ENCODE measurements at regions not wholly inside any gene's neighbourhood (a gene's known extent, or its start where the extent isn't known, plus 50 kb on each side); places are given as distances from the start of the nearest gene placed in this dataset.
A peak's percentile ranks its signal among the peaks of the same experiment; 100 is the strongest.

DNA sequence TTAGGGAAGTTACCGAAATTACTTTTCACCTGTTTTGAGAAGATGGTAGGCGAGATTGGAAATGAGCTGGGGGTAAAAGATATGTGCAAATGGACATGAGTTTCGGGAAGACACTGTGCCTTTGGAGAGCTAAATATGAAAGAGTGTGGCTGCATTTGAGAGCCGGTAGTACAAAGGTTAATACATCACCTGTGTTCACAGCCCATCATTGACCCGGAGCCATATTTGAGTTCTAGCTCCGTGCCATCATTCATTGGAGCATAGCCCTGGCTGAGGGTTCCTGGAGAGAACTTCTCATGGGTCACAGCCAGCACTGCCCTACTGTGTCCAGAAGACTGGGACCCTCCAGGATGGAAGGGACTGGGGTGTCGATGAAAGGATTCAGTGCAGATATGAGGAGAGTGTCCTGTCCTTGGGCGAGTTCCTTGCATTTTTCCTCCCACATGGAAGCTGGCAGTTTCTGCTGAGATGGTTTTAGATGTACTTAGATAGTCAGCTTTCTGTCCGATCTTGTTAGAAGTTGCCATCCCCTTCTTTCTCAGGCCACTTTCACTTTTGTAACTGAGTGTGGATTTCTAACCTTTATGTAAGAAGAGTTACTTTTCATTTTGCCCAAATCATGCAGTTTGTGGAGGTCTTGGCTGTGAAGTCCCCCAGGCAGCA is 138.8 kb downstream of the JCAD start:
- POLR2A ChIA-PET = no interaction called here
- no peak overlapping the region for H3K4me3 Mint-ChIP-seq
- no peak overlapping the region for H3K27ac Mint-ChIP-seq
- DNase-seq = no peak
- no peaks in the 10 kb centered on the region for H3K4me1 Mint-ChIP-seq
- no peaks in the 10 kb centered on the region for H3K9me3 Mint-ChIP-seq
- H3K27me3 Mint-ChIP-seq = peaks cover 24% of the 10 kb centered on the region
- ATAC-seq (ENCODE audit: low read depth) = no peak
- H3K36me3 Mint-ChIP-seq = no peaks in the 10 kb centered on the region

DNA sequence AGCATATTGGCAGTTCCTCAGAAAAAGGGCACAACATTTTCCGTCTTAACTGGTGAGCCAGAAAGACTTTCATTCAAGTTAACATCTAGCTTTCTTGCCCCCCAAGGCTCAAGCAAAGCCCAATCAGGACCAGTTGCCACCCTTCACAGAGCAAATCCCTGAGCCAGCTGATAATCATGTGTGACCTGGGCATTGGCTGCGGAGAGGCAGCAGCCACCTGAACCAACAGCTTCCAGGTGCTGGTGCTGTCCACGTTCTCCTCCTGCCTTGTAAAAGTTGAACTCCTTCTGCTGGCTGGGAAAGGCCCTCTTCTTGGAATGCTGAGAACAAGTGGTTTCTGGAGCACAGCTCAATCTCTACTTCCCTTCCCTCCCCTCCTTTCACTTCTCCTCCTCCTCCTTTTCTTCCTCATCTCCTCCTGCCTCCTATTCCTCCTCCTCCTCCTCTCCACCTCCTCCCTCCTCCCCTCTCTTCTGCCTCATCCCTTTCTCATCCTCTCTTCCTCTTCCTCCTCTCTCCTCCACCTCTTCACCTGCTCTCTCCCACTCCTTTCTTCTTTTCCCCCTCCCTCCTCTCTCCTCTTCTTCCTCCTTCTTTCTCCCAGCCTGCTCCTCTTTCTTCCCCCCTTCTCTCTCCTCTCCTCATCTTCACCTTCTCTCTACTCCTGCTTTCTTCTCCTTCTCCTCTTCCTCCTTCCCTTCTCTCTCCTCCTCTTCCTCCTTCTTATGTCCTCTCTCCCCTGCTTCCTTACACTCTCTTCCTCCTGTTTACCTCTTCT is 140.6 kb downstream of the JCAD start:
- DNase-seq = no peak
- POLR2A ChIA-PET = no interaction called here
- Mint-ChIP-seq H3K9me3 (no peaks in the 10 kb centered on the region), H3K27me3 (peaks cover 19% of the 10 kb centered on the region), H3K27ac (peak overlapping the region; percentile 7), H3K4me1 (no peaks in the 10 kb centered on the region), H3K4me3 (no peak overlapping the region), H3K36me3 (no peaks in the 10 kb centered on the region)
- ATAC-seq (ENCODE audit: low read depth) = no peak

GRCh38 chr10:29917311-29917710 is 142.1 kb downstream of the JCAD start:
- no peak overlapping the region for H3K4me3 Mint-ChIP-seq
- no peaks in the 10 kb centered on the region for H3K9me3 Mint-ChIP-seq
- DNase-seq (no peak), ATAC-seq (ENCODE audit: low read depth) (no peak)
- no peaks in the 10 kb centered on the region for H3K4me1 Mint-ChIP-seq
- POLR2A ChIA-PET = no interaction called here
- H3K36me3 Mint-ChIP-seq = no peaks in the 10 kb centered on the region
- H3K27ac Mint-ChIP-seq = no peak overlapping the region
- peaks cover 18% of the 10 kb centered on the region for H3K27me3 Mint-ChIP-seq

- Mint-ChIP-seq H3K27ac (no peak overlapping the region), H3K9me3 (no peaks in the 10 kb centered on the region), H3K4me1 (no peaks in the 10 kb centered on the region), H3K27me3 (peaks cover 18% of the 10 kb centered on the region), H3K36me3 (no peaks in the 10 kb centered on the region), H3K4me3 (no peak overlapping the region)
- ATAC-seq (ENCODE audit: low read depth) (no peak), DNase-seq (no peak)
- POLR2A ChIA-PET = no interaction called here
These were observed 142.7 kb downstream of the JCAD start for GRCh38 chr10:29916669-29917068.

- POLR2A ChIA-PET = no interaction called here
- no peaks in the 10 kb centered on the region for H3K36me3 Mint-ChIP-seq
- no peaks in the 10 kb centered on the region for H3K4me1 Mint-ChIP-seq
- DNase-seq (no peak), ATAC-seq (ENCODE audit: low read depth) (no peak)
- no peak overlapping the region for H3K4me3 Mint-ChIP-seq
- H3K27me3 Mint-ChIP-seq = peaks cover 18% of the 10 kb centered on the region
- no peak overlapping the region for H3K27ac Mint-ChIP-seq
- H3K9me3 Mint-ChIP-seq = no peaks in the 10 kb centered on the region
These were observed 144.2 kb downstream of the JCAD start for GRCh38 chr10:29914986-29915785.

- H3K27me3 Mint-ChIP-seq = peaks cover 11% of the 10 kb centered on the region
- ATAC-seq (ENCODE audit: low read depth) (peak; percentile 85), DNase-seq (no peak)
- peak overlapping the region; percentile 39 for H3K4me3 Mint-ChIP-seq
- H3K27ac Mint-ChIP-seq = no peak overlapping the region
- H3K4me1 Mint-ChIP-seq = peaks cover 7% of the 10 kb centered on the region
- H3K36me3 Mint-ChIP-seq = no peaks in the 10 kb centered on the region
- POLR2A ChIA-PET = no interaction called here
- H3K9me3 Mint-ChIP-seq = peaks cover 1% of the 10 kb centered on the region
These were observed 150.4 kb downstream of the JCAD start for GRCh38 chr10:29908962-29909361.

- no peaks in the 10 kb centered on the region for H3K36me3 Mint-ChIP-seq
- H3K27me3 Mint-ChIP-seq = peaks cover 16% of the 10 kb centered on the region
- no peak overlapping the region for H3K4me3 Mint-ChIP-seq
- DNase-seq (no peak), ATAC-seq (ENCODE audit: low read depth) (no peak)
- H3K27ac Mint-ChIP-seq = no peak overlapping the region
- H3K9me3 Mint-ChIP-seq = no peaks in the 10 kb centered on the region
- POLR2A ChIA-PET = no interaction called here
- H3K4me1 Mint-ChIP-seq = no peaks in the 10 kb centered on the region
These were observed 158.5 kb downstream of the JCAD start for GRCh38 chr10:29900865-29901264.

DNA sequence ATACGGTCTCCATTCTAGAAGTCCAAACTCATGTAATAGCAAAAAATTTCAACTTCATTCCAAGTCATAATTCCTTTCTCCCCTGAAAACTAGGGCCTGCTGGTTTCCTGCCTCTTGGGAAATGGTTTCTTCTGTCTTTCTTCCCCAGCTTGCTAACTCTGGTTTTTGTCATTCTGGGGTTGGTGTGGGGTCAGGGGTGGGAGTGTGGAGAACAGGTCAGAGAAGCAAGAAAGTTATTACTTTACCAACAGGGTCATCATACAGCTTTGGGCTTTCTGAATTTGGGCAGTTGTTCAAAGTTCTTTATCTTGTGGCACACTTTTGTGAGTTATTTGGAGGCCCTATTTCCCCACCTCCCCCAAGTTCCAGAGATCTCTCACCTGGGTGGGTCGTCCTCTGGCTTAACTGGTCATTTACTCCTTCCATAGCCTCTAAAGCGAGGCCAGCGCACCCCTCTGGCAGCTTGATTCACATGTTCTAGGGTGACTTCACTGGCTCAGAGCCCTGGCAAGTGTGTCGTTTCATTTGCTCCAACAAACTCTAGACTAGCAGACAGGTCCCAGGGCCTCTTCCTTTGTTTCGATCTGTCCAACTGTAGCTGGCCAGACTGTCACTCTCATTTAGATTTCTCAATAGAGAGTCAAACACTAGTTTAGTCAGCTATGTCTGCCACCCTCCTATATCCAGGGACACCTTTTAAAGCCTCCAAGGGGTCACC is 161.2 kb downstream of the JCAD start:
- Mint-ChIP-seq H3K27ac (no peak overlapping the region), H3K9me3 (no peaks in the 10 kb centered on the region), H3K4me1 (no peaks in the 10 kb centered on the region), H3K27me3 (peaks cover 22% of the 10 kb centered on the region), H3K36me3 (no peaks in the 10 kb centered on the region), H3K4me3 (no peak overlapping the region)
- POLR2A ChIA-PET = no interaction called here
- DNase-seq = no peak
- no peak for ATAC-seq (ENCODE audit: low read depth)

- H3K36me3 Mint-ChIP-seq = no peaks in the 10 kb centered on the region
- ATAC-seq (ENCODE audit: low read depth) = no peak
- POLR2A ChIA-PET = no interaction called here
- H3K4me3 Mint-ChIP-seq = no peak overlapping the region
- no peaks in the 10 kb centered on the region for H3K9me3 Mint-ChIP-seq
- no peak overlapping the region for H3K27ac Mint-ChIP-seq
- no peaks in the 10 kb centered on the region for H3K4me1 Mint-ChIP-seq
- H3K27me3 Mint-ChIP-seq = peaks cover 22% of the 10 kb centered on the region
- no peak for DNase-seq
These were observed 162.0 kb downstream of the JCAD start for GRCh38 chr10:29897430-29897829.

DNA sequence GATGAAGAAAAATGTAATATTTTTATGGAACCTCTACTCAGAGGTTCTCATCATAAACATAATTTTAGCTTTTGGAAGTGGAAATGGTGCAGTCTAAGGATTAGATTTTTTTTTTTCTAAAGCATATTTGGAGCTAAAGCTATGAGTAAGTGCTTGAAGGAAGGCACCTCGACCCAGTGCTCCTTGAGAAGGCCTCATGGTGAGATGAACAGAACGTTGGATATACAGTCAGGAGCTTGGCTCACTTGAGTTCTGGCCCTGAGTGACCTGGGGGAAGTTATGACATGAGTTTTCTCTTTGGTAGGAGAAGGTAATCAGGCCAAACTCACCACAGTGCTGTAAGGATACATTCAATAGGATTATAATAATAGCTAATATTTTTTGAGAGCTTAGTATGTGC is 163.3 kb downstream of the JCAD start:
- Mint-ChIP-seq H3K9me3 (no peaks in the 10 kb centered on the region), H3K4me1 (no peaks in the 10 kb centered on the region), H3K27me3 (peaks cover 17% of the 10 kb centered on the region), H3K36me3 (no peaks in the 10 kb centered on the region), H3K4me3 (no peak overlapping the region), H3K27ac (no peak overlapping the region)
- ATAC-seq (ENCODE audit: low read depth) (no peak), DNase-seq (no peak)
- POLR2A ChIA-PET = no interaction called here

- ATAC-seq (ENCODE audit: low read depth) = no peak
- Mint-ChIP-seq H3K27me3 (peaks cover 13% of the 10 kb centered on the region), H3K36me3 (no peaks in the 10 kb centered on the region), H3K9me3 (no peaks in the 10 kb centered on the region), H3K27ac (no peak overlapping the region), H3K4me3 (no peak overlapping the region), H3K4me1 (no peaks in the 10 kb centered on the region)
- POLR2A ChIA-PET = no interaction called here
- no peak for DNase-seq
These were observed 163.9 kb downstream of the JCAD start for GRCh38 chr10:29895456-29895855.

GRCh38 chr10:29888321-29888720 is 171.1 kb downstream of the JCAD start:
- Mint-ChIP-seq H3K9me3 (no peaks in the 10 kb centered on the region), H3K36me3 (no peaks in the 10 kb centered on the region), H3K4me1 (no peaks in the 10 kb centered on the region), H3K27me3 (peaks cover 6% of the 10 kb centered on the region), H3K4me3 (no peak overlapping the region), H3K27ac (no peak overlapping the region)
- no peak for DNase-seq
- no peak for ATAC-seq (ENCODE audit: low read depth)
- POLR2A ChIA-PET = no interaction called here

DNA sequence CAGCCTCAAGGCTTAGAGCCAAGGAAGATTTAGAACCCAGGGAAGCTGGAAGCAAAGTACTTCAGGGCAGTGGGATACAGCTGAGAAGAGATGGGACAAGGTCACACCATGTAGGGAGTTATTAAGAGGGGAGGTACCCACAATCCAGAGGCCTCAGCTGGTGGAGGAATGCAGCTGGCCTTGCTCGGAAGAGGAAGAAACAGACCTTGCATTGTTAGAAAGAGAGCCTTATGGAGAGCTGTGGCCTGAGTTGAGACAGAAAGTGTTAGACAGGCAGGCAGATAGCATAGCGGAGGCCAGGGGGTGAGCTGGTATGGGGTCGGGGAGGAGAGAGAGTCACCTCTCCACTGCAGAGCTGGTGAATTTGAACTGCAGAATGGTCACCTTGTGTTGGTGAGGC is 173.1 kb downstream of the JCAD start:
- POLR2A ChIA-PET = no interaction called here
- no peaks in the 10 kb centered on the region for H3K4me1 Mint-ChIP-seq
- peaks cover 6% of the 10 kb centered on the region for H3K27me3 Mint-ChIP-seq
- ATAC-seq (ENCODE audit: low read depth) = no peak
- H3K36me3 Mint-ChIP-seq = no peaks in the 10 kb centered on the region
- no peak for DNase-seq
- H3K9me3 Mint-ChIP-seq = no peaks in the 10 kb centered on the region
- no peak overlapping the region for H3K27ac Mint-ChIP-seq
- no peak overlapping the region for H3K4me3 Mint-ChIP-seq

Data from activated naive CD8-positive, alpha-beta T cell treated with anti-CD3 and anti-CD28 coated beads, Interleukin-2, amount 10 ng/mL, durations not matched to agents 7 days and 5 days (primary cell).